ENCODE measurements at regions not wholly inside any gene's neighbourhood (a gene's known extent, or its start where the extent isn't known, plus 50 kb on each side); places are given as distances from the start of the nearest gene placed in this dataset.

DNA sequence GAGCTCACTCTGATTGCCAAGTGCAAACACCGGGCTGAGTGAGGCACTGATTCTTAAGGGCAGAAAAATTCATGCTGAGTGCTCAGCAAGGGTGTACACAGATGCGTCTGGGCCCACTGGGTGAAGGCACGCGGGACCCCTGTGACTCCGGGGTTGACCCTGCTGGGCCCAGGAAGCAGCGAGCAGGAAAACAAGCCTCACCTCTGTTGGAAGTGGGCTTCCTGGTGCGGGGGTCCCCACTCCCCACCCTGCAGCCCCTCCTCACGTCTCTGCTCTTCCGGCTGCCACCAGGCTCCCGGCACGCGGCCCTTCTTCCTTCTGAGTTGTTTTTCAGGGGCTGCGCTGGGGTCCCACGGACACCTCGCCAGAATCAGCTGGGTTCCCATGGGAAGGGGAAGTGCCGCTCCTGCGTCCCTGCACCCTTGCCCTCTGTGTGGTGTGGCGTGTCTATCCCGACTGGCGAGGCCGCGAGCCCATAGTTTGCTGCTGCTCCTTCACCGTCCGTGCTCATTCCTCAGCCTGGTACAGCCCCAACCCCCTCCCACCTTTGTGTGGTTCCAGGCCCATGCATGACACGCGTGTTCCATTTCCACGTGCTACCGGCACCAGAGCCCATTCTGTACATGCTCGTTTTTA lies 80.6 kb upstream of the BHLHE23 start:
- no peak for DNase-seq (ENCODE audit: low read depth in 2 of 2)

DNA sequence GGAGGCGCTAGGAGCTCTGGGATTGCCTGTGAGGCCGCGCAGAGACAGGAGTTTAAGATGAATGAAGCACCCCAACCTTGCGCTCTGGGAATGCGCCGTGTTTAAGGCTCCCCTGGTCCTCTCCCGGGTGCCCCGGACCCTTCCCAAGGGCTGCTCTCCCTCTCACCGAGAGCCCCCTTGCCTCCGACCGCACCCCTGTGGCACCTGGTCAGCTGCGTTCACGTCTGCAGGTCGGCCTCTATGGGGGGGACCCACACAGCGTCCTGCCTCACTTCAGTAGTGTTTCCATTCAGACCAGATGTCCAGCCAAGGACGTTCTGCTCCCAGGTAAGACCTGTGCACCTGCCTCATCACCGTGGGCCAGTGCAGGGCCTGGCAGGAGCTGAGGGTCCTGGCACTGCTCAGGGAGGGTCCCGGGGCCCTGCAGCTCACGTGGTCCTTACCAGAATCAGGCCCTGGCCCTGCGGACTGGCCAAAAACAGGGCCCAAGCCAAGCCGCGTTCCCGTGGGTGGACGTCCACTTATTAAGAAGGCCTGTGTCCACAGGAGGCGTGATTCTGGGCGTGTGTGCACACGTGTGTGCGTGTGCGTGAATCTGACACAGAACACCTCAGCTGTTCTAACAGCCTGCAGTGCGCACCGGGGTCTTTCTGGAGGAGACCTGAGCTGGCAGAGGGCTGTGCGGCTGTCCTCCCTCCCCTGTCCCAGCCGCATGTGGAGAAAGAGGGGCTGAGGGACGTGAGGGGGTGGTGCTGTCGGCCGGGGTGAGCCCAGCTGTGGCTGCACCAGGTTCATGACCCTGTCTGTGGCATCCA lies 79.9 kb upstream of the BHLHE23 start:
- DNase-seq (ENCODE audit: low read depth in 2 of 2), result no peak

DNA sequence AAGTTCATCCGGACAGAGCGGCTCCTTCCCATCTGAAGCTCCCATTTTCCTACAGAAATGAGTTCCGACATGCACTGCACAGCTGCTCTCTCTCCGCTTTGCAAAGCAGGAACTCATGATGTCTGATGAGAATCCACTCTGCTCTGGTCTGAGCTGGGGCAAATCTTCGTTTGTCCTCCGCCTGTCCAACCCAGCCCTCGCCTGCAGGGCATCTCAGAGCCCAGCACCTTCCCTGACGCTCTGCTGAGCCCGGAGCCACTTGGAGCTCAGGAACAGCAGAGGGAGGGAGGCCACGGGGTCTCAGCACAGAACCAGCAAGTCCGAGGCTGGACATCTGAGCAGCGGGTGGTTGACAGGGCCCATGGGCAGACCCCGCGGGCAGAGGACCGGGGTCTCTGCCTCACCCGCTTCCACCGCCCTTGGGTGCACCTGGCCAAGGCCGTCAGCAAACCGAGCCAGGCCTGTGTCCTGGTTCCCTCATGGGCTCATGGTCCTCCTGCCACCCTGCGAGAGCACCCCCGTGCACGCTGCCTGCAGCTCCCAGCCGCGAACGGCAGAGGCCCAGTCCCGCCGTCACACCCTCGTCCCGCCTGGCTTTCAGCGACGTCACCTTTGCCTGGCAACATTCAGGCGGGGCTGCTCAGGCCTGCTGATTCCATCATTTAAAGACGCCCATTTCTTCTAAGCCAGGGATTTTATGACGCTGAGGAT lies 78.5 kb upstream of the BHLHE23 start:
- DNase-seq (ENCODE audit: low read depth in 2 of 2), result no peak

DNA sequence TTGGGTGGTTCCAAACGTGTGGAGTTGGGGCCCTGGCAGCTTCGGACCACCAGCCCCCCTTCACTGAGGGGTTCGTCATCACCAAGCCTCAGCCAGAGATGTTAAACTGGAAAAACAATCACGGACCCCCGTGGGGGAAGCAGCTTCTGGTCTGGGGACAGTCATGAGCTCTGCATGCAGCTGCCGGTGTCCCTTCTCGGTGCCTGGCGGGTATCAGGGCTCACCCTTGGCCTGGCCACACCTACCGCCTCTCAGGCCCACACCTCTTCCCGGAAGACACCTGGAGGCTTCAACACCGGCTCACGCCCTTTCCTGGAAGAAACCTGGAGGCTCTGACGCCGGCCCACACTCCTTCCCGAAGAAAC lies 77.8 kb upstream of the BHLHE23 start:
- DNase-seq (ENCODE audit: low read depth in 2 of 2), result no peak

DNA sequence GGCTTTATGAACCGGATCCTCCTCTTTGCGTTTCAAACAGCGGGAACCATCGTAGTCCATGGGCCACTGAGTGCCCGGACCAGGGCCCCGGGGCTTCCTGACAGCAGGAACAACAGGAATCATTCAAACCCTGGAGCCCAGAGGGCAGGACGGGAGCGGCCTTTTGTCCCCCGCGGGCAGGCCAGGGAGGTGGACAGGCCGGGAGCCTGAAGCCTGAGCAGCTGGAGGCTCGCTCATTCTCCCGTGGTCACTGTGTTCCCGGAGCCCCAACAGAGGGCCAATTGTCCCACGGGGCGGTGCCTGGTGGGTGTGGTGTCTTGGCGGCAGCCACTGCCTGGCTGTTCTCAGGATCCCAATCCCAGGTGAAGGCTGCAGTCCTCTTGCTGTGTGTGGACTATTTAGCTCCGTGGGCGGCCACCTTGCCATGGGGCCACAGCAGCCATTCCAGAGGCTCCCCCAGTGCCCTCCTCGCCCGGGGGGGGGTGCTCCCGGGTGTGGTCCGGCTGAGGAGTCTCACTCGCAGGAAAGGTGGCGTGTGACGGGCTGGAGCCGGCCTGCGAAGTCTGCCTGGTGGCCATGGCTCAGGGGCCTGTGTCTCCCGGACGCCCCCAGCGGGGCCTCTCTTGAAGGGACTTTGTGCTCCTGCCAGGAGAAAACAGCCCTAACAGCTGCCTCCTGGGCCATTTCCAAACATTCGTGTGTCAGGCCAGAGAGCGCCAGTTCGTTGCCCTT lies 77.2 kb upstream of the BHLHE23 start:
- no peak for DNase-seq (ENCODE audit: low read depth in 2 of 2)

DNA sequence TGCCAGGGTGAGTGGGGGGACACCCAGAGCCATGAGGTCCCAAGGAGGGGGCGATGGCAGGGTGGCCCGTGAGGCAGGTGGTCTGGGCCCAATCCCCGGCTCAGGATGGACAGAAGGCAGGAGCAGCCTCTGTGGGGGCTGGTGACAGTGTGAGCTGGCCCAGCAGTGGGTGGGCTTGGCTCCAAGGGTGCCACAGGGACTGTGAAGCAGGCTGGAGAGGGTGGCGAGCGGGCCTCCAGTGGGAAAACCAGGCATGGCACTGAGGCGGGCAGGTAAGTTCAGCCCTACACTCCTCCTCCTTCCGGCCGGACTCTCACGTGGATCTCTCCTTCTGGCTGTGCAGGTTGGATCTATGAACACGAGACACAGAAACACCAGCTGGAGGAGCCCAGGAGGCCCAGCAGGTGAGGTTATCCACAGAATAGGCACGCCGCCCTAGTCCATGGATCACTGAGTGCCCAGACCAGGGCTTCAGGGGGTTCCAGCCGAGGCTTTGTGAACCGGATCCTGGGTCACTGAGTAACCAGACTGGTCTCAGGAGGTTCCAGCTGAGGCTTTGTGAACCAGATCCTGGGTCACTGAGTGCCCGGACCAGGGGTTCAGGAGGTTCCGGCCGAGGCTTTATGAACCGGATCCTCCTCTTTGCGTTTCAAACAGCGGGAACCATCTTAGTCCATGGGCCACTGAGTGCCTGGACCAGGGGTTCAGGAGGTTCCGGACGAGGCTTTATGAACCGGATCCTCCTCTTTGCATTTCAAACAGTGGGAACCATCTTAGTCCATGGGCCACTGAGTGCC lies 76.4 kb upstream of the BHLHE23 start:
- DNase-seq (ENCODE audit: low read depth in 2 of 2), result no peak

DNA sequence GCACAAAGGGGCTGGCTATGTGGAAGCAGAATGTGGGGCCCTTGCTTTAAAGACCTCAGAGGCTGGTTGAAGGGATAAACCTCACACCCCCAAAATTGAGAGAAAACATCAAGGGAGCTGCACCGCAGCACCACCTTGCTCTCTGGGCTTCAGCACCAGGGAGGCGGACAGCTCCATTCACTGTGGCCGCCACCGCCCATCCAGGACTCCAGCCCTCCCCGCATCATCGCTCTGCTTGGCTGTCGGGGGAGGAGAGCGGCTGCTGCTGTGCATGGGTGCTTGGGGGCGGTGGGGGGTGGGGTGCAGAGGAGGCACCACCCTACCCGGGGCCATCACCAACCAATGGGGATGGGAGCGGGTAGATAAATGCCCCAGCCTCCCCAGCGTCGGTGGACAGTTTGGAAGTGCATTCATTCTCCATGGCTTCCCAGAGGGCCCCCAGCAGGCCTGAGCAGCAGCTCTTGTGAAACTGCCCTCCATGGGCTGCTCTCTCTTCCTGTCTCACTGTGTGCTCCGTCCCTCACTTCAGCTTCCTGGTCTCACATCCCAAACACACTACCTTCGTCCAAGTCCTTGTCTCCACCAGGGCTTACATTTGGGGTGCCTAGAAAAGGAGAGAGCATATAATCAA lies 75.7 kb upstream of the BHLHE23 start:
- no peak for DNase-seq (ENCODE audit: low read depth in 2 of 2)

DNA sequence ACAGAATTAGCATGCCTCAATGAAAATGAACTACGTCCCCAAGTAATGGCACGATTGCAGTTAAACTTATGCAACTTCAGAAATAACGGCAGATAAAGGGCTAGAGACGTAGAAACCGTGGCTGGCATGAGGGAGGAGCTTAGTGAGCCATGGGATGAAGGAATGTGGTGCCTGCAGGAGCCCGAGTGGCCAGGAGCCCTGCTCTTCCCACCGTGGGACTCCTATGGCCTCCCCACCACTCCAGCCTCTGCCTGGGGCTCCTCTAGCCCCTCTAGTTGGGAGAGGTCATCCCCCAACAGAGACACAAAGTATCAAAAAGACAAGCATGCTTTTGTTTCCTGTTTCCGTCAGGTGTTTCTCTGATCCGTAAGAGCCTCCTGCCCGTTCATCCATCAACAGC lies 75.1 kb upstream of the BHLHE23 start:
- no peak for DNase-seq (ENCODE audit: low read depth in 2 of 2)

DNA sequence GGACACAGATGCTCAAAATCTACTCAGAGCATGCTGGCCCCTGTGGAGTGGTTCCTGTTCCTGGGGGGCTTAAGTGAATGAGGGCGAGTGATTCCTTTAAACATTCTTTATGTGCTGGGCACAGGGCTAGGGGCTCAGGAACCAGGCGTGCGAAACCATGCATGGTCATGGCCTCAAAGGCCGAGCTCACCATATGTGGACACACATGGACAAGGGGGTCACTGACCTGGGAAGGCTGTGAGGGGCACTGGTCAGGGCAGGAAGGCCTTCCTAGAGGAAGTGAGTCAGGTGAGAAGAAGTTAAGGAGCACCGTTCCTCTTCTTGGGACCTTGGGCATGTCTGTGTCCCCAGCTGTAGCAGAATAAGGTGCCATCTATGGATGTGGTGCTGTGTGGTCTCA lies 74.6 kb upstream of the BHLHE23 start:
- DNase-seq (ENCODE audit: low read depth in 2 of 2), result no peak

DNA sequence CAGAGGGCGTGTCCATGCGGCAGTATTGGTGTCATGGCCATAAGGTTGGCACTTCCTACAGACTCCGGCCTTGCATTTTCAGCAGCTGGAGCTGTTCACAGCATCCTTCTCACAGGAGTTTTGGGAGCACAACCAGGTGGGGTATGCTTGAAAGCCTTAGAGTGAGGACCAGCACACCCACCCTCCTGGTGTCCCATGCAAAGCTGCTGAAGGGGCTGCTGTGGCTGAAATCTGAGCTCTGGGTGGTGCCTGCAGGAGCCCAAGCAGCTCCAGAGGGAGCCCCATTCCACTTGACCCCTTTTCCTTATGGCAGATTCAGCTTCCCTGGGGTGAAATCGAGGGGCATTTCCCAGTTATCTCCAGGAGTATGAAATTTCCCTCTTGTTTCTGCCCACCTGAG lies 74.0 kb upstream of the BHLHE23 start:
- DNase-seq (ENCODE audit: low read depth in 2 of 2), result no peak

DNA sequence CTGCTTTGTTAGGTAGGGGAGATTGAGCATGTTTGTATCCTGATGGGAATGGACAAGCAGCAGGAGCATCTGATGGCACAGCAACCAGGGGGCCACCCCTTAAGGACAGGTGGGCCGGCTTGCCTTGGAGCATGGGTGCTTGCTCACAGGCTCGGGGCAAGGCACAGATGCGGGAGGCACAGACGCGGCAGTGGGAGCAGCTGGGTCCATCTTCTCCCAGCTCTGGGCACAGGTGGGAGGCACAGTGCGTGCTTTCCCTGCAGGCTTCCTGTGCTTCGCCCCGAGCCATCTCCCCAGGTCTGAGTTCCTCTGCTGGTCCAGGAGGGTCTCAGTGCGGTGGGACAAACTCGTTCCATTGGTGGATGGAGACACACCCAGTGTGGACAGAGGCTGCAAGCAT lies 73.6 kb upstream of the BHLHE23 start:
- no peak for DNase-seq (ENCODE audit: low read depth in 2 of 2)

DNA sequence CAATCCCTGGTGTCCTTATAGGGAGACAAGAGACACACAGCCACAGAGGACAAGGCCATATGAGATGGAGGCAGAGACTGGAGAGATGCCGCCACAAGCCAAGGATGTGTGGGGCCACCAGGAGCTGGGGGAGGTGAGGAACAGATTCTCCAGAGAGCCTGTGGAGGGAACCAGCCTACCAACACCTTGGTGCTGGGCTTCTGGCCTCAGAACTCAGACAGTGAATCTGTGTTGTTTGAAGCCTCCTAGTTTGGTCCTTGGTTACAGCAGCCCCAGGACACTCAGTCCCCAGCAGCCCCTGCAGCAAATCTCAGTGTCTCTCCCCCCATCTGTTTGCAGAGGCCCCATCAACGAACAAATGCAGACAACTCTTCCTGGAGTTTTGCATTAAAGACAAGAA lies 73.2 kb upstream of the BHLHE23 start:
- DNase-seq (ENCODE audit: low read depth in 2 of 2), result no peak

DNA sequence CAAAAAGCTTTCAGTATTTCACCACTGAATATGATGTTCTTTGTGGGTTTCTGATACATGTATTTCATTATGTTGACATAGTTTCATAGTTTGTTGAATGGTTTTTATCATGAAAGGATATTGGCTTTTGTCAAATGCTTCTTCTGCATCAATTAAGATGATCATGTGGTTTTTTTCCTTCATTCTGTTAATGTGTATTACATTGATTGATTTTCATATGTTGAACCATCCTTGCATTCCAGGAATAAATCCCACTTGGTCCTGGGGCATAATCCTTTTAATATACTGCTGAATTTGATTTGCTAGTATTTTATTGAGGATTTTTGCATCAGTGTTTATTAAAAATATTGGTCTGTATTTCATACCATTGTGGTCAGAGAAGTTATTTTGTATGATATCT lies 70.9 kb upstream of the BHLHE23 start:
- DNase-seq (ENCODE audit: low read depth in 2 of 2), result no peak

DNA sequence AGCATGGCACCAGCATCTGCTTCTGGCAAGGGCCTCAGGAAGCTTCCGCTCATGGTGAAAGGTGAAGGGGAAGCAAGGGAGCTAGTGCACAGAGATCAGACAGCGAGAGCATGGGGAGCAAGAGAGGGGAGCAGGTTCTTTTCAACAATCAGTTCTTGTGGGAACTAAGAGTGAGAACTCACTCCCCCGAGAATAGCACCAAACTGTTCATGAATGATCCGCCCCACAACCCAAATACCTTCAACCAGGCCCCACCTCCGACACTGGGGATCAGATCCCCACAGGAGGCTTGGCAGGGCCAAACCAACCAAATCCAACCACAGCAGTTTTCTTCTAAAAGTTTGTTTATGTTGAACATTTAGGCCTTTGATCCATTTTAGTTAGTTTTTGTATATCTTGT lies 69.7 kb upstream of the BHLHE23 start:
- DNase-seq (ENCODE audit: low read depth in 2 of 2), result no peak

DNA sequence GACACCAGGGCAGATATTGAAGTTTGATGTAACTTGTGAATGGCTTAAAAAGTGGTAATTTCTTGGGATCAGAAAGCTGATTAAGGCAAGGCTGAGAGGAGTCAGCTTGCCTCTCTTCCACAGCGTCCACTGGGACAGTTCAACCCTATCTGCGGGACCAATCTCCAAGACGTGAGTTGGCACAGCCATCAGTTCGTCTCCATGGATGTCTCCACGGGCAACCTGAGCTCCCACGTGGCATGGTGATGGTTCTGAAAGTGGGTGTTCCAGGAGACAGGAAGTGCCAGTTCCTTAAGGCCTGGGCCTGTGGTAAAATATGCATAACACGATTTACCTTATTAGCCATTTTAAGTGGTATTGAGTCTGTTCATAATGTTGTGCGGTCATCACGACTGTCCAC lies 67.9 kb upstream of the BHLHE23 start:
- no peak for DNase-seq (ENCODE audit: low read depth in 2 of 2)

DNA sequence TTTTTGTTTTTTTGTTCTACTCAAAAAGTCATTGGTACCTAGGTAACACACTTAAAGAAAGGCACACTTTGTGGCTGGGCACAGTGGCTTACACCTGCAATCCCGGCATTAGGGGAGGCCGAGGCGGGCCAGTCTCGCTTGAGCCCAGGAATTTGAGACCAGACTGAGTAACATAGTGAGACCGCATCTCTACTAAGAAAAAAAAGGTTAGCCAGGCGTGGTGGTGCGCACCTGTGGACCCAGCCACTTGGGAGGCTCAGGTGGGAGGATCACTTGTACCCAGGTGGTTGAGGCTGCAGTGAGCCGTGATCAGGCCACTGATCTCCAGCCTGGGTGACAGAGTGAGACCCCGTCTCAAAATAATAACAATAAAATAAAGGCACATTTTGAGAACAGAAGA lies 67.4 kb upstream of the BHLHE23 start:
- no peak for DNase-seq (ENCODE audit: low read depth in 2 of 2)

DNA sequence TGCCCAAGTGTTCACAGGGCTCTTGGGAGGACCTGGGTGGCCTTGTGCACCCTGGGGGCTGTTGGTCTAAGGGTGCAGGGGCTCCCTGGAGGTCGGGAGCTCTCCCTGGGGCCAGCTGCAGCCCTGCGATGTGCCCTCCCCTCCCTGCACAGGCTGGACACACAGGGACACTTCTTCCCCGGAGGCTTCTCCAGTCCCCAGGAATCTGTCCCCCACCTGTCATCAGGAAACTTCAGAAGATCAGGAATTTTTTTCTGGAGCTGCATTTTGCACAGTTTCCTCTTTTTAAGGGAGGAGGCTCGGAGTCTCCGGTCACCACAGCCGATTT lies 66.9 kb upstream of the BHLHE23 start:
- DNase-seq (ENCODE audit: low read depth in 2 of 2), result no peak

DNA sequence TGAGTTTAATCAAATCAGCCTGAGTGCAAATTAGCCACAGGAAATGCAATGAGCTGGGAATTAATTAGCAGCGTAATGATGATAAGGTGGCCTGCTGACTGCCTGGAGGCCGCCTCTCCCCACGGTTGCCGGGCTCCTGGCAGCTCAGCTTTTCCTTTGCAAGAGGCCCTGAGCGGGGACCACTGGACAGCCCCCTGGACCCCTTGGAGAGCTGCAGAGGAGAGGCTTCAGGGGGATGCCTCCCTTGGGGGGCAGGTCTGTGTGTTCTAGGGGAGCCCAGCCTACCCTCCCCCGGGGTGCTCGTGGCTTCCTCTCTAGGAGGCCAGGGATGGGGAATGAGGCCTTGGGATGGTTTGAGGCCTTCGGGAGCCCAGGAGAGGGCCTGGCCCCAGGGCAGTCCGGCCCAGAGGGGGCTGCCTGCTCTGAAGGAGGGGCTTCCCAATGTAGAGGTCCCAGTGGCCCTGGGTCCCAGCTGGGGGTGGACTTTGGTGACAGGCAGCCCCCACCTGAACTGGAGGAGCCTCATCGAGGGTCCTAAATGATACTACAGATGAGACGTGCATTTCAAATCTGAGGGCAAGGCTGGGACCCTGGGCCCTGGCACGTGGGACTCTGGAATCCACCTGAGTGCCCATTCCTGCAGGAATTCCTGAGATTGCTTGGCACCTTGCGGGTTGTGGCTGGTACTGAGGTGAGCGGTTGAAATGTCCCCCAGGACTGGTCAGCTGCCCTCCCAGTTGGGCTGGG lies 66.4 kb upstream of the BHLHE23 start:
- no peak for DNase-seq (ENCODE audit: low read depth in 2 of 2)

DNA sequence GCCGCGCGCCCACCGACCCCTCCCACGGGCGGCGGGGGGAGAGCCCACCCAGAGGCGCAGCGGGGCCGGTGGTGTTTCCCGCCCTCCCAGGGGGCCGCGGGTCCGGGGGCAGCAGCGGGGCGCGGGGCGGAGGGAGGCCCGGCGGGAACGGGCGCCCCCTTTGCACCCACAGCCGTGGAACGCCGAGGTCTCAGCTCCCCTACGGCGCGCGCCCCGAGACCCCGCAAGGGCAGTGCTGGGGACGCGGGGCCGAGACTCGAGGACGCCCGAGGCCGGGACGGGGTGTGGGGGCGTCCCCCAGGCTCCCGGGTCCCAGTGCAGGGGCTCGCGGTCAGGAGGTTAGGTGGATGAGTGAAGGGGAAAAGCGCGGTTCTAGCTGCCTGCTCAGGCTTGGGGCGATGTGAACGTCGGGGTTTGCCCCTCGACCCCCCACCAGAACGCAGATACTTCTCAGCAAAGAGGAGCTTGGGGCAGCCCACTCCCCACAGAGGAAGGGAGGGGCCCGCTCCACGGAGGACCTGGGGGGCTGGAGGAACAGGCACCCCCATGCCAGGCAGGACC lies 65.5 kb upstream of the BHLHE23 start:
- DNase-seq (ENCODE audit: low read depth in 2 of 2), result no peak

DNA sequence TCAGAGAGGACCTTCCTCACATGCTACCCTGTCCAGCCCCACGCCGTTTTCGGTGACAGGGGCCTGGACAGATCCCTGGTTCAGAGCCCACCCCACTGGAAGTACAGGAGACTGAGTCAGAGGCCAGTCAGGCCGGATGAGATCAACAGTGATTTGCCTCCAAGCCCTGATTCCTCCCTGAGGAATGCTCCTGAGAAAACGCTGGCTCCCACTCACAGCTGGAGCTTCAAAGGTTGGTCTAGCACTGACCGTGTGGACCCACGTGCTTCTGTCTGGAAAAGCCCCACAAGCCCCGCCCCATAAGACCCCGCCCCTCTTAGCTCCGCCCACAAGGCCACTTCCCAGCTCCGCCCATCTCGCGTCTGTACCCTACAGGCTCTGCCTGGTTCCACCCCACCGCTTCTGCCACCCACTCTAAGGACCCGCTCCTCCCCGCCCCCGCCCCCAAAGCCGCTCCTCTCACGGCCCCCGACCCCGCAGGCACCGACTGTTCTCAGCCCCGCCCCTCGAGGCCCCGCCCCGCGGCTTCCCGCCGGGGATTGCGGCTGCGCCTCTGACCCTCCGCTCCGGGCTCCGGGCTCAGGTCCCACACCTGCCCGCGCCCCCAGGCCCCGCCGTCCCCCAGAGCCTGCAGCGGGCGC lies 64.9 kb upstream of the BHLHE23 start:
- peak in 1 of 2 donors; percentile 15 for DNase-seq (ENCODE audit: low read depth in 2 of 2)

Data from stimulated activated CD8-positive, alpha-beta memory T cell treated with anti-CD3 and anti-CD28 coated beads, Interleukin-7, amount 100 ng/mL, for 4 hours (primary cell).